ENCODE measurements at regions not wholly inside any gene's neighbourhood (a gene's known extent, or its start where the extent isn't known, plus 50 kb on each side); places are given as distances from the start of the nearest gene placed in this dataset.
"Not testable (repeated sequence)": the region's sequence is repeated elsewhere in the genome, so short reads cannot be mapped to it uniquely, and the experiment has no call there.

- in situ Hi-C loops (cut with HindIII; ENCODE audit: low pct_unique_long_range_greater_than_20kb, low sequenced_read_pairs), result no loop called here
- DNase-seq (ENCODE audit: low read depth in 1 of 2, low spot score in 1 of 2), result no peak
- no peak for TF ChIP-seq JUND (IDR thresholded peaks at IDR 0.05; ENCODE audit: low read depth)
Observed at GRCh38 chr21:34006611-34007168, 66.7 kb upstream of the MRPS6 start.

DNA sequence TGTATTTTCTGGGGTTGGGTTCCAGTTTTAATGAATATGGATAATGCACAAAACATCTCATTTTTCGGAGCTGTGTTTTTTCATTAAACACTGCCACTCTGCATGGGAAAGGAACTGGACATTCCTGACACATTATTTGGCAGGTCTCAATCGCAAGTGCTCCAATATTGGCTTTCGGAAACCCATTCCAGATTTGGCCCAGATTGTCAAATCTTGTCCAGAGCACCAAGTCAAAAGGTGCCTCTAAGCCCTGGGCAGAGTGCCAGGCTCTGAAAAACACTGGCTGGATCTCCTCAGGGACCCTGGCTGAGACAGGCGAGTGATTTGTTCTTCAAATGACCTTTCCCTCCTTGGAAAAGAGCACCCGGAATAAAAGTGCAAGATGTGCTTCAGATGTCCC, 68.4 kb upstream of the MRPS6 start:
- DNase-seq (ENCODE audit: low read depth in 1 of 2, low spot score in 1 of 2), result no peak
- in situ Hi-C loops (cut with HindIII; ENCODE audit: low pct_unique_long_range_greater_than_20kb, low sequenced_read_pairs), result no loop called here
- no peak for TF ChIP-seq JUND (IDR thresholded peaks at IDR 0.05; ENCODE audit: low read depth)

DNA sequence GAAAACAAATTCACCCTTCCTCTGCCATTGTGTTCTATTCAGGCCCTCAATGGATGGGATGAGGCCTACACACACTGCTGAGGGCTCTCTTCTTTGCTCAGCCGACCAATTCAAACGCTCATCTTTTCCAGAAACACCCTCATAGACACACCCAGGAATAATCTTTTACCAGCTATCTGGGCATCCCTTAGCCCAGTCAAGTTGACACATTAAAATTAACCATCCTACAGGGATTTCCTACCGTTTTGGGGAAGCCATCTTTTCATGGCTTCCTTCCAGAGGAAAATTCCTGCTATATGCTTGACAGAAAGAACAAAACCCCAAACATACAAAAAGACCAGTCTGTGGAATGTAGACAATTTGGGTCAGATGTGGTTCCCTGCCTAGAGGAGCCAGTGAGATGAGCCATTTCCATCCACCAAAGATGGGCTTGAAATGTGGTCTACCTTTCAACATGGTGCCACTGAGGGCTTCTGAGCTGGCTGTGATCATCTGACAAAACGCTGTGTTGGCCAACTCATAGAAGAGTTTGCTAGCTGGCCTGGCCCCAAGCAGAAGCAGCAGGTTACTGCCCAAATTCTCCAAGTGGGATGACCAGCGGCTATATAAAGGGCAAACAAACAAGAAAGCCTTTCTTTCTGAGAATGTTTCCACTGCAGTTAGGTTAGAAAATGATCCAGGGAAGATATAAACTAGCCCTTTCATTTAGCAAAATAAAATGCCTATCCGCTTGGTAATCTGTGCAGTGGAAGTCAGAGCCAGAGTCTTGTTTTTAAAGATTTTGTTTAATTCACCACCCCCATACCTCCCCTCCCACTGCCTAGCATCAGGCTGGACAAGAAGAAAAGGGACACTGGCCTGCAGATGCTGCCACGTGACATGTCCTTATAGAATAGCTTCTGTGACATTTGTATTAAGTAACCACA, 69.1 kb upstream of the MRPS6 start:
- no peak for TF ChIP-seq JUND (IDR thresholded peaks at IDR 0.05; ENCODE audit: low read depth)
- in situ Hi-C loops (cut with HindIII; ENCODE audit: low pct_unique_long_range_greater_than_20kb, low sequenced_read_pairs), result no loop called here

GRCh38 chr21:34003428-34003827, 70.0 kb upstream of the MRPS6 start:
- no peak for TF ChIP-seq JUND (IDR thresholded peaks at IDR 0.05; ENCODE audit: low read depth)
- in situ Hi-C loops (cut with HindIII; ENCODE audit: low pct_unique_long_range_greater_than_20kb, low sequenced_read_pairs), result no loop called here
- DNase-seq (ENCODE audit: low read depth in 1 of 2, low spot score in 1 of 2), result no peak

More for the DNA sequence above, 69.1 kb upstream of the MRPS6 start:
- peak in 1 of 2 experiments; percentile 25 for DNase-seq (ENCODE audit: low read depth in 1 of 2, low spot score in 1 of 2)

- TF ChIP-seq JUND (IDR thresholded peaks at IDR 0.05; ENCODE audit: low read depth), result no peak
- in situ Hi-C loops (cut with HindIII; ENCODE audit: low pct_unique_long_range_greater_than_20kb, low sequenced_read_pairs), result no loop called here
- DNase-seq (ENCODE audit: low read depth in 1 of 2, low spot score in 1 of 2), result no peak
Observed at GRCh38 chr21:34000375-34000774, 73.0 kb upstream of the MRPS6 start.

- in situ Hi-C loops (cut with HindIII; ENCODE audit: low pct_unique_long_range_greater_than_20kb, low sequenced_read_pairs), result no loop called here
- no peak for DNase-seq (ENCODE audit: low read depth in 1 of 2, low spot score in 1 of 2)
- no peak for TF ChIP-seq JUND (IDR thresholded peaks at IDR 0.05; ENCODE audit: low read depth)
Observed at GRCh38 chr21:33998809-33999208, 74.6 kb upstream of the MRPS6 start.

- in situ Hi-C loops (cut with HindIII; ENCODE audit: low pct_unique_long_range_greater_than_20kb, low sequenced_read_pairs), result no loop called here
- no peak for TF ChIP-seq JUND (IDR thresholded peaks at IDR 0.05; ENCODE audit: low read depth)
- no peak for DNase-seq (ENCODE audit: low read depth in 1 of 2, low spot score in 1 of 2)
Observed at GRCh38 chr21:33998402-33998801, 75.0 kb upstream of the MRPS6 start.

- in situ Hi-C loops (cut with HindIII; ENCODE audit: low pct_unique_long_range_greater_than_20kb, low sequenced_read_pairs), result no loop called here
- DNase-seq (ENCODE audit: low read depth in 1 of 2, low spot score in 1 of 2), result no peak
Observed at GRCh38 chr21:33997436-33997835, 75.9 kb upstream of the MRPS6 start.

DNA sequence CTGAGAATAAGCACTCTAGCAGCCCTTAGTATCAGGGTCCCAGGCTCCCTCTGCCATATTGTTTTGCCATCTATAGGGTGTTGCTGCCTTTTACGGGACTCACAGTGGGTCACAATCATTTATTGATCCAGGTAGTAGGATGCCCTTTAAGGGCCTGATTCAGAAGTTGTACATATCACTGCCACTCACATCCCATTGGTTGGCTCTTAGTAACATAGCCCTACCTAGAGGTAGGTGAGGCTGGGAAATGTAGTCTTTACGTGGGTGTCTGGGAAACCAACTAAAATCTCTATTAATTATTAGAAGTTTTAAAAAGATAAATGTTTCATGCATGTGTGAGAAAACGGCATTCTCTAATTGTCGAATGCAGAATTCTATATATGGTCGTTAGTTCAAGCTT, 78.8 kb upstream of the ATP5PO start:
- no peak for DNase-seq (ENCODE audit: low read depth in 1 of 2, low spot score in 1 of 2)
- TF ChIP-seq JUND (IDR thresholded peaks at IDR 0.05; ENCODE audit: low read depth), result no peak
- in situ Hi-C loops (cut with HindIII; ENCODE audit: low pct_unique_long_range_greater_than_20kb, low sequenced_read_pairs), result no loop called here

More at GRCh38 chr21:33997436-33997835, 75.9 kb upstream of the MRPS6 start:
- TF ChIP-seq JUND (IDR thresholded peaks at IDR 0.05; ENCODE audit: low read depth), result no peak

- no peak for TF ChIP-seq JUND (IDR thresholded peaks at IDR 0.05; ENCODE audit: low read depth)
- DNase-seq (ENCODE audit: low read depth in 1 of 2, low spot score in 1 of 2), result no peak
- in situ Hi-C loops (cut with HindIII; ENCODE audit: low pct_unique_long_range_greater_than_20kb, low sequenced_read_pairs), result no loop called here
Observed at GRCh38 chr21:33993286-33994231, 78.0 kb upstream of the ATP5PO start.

- in situ Hi-C loops (cut with HindIII; ENCODE audit: low pct_unique_long_range_greater_than_20kb, low sequenced_read_pairs), result not testable (repeated sequence)
Observed at GRCh38 chr21:33992412-33992811, 76.8 kb upstream of the ATP5PO start.

GRCh38 chr21:33991133-33991532, 75.5 kb upstream of the ATP5PO start:
- in situ Hi-C loops (cut with HindIII; ENCODE audit: low pct_unique_long_range_greater_than_20kb, low sequenced_read_pairs), result no loop called here
- no peak for DNase-seq (ENCODE audit: low read depth in 1 of 2, low spot score in 1 of 2)
- TF ChIP-seq JUND (IDR thresholded peaks at IDR 0.05; ENCODE audit: low read depth), result no peak

More at GRCh38 chr21:33992412-33992811, 76.8 kb upstream of the ATP5PO start:
- DNase-seq (ENCODE audit: low read depth in 1 of 2, low spot score in 1 of 2), result not testable (repeated sequence)

All from T47D (cell line).